ENCODE measurements at regions not wholly inside any gene's neighbourhood (a gene's known extent, or its start where the extent isn't known, plus 50 kb on each side); places are given as distances from the start of the nearest gene placed in this dataset.

- no peak for DNase-seq
- Mint-ChIP-seq H3K27me3 (no peaks in the 10 kb centered on the region), H3K4me1 (no peaks in the 10 kb centered on the region), H3K9me3 (ENCODE audit: low read depth) (peaks cover 14% of the 10 kb centered on the region), H3K4me3 (no peak overlapping the region), H3K36me3 (no peaks in the 10 kb centered on the region), H3K27ac (no peak overlapping the region)
- CTCF ChIA-PET = no interaction called here
- ATAC-seq = no peak
These were observed 628.0 kb upstream of the ADAMTS16 start for GRCh38 chr5:4511996-4512656.

GRCh38 chr5:4513381-4513780 lies 626.7 kb upstream of the ADAMTS16 start:
- Mint-ChIP-seq H3K27ac (no peak overlapping the region), H3K4me1 (no peaks in the 10 kb centered on the region), H3K36me3 (no peaks in the 10 kb centered on the region), H3K4me3 (no peak overlapping the region), H3K9me3 (ENCODE audit: low read depth) (peaks cover 14% of the 10 kb centered on the region), H3K27me3 (no peaks in the 10 kb centered on the region)
- ATAC-seq (no peak), DNase-seq (no peak)
- CTCF ChIA-PET = no interaction called here

DNA sequence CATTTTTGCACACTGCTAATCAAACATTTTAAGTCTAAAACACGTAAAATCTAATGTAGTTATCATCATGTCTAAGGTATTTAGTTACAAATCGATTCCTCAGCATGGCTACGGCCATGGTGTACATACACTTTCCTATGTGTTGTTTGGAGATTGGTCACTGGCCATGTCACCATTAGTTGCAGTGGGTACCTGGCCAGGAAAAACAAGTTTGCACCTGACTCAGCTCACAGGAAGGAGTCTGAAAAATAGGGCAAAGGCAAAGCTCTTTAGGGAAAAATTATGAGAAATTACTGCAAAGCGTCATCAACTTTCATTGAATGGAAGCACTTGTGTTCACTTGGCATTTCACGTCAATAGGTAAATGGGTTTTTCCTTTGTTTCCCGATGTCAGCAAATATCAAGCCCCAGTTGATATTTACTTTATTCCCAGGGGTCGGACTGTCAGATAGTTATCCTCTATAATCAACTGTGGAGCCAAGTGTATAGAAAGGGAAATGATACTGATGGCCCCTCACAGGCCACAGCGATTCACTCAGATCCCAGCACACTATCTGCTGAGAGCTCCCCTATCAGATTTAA lies 626.0 kb upstream of the ADAMTS16 start:
- Mint-ChIP-seq H3K4me1 (no peaks in the 10 kb centered on the region), H3K27ac (no peak overlapping the region), H3K27me3 (no peaks in the 10 kb centered on the region), H3K4me3 (no peak overlapping the region), H3K9me3 (ENCODE audit: low read depth) (peaks cover 14% of the 10 kb centered on the region), H3K36me3 (no peaks in the 10 kb centered on the region)
- CTCF ChIA-PET = no interaction called here
- no peak for ATAC-seq
- DNase-seq = no peak

DNA sequence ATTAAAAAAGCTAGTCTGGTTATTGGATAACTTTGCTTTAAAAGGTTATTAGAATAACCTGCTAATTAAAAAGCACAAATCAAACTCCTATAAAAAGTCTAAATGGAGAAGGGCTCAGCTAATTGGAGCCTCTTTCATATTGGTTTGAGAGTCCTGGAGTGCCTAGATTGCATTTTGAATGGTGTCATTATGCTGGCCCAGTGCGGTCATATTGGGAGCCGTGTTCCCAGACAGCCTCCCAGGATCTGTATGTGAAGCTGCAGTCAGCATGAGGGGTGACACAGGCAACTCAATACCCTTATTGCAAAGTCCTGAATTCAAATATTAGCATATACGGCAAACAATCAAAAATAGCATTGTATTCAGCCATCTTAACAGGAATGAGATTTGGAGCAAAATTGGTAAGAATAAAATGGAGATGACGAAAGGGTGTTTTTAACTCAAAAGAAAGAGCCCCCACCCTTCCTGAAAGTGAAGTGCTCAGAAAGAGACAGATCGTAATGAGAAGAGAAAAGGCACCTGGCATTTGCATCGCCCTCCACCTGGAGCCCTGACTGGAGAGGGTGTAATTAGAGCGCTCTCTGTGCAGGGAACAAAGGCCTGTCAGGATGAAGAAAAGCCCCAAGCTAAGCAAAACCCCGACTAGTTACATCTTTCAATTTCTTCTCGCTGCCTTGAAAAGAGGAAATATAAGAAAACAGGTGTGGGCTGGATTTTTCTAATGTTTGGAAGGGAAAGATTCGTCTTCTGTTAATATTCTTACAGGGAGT lies 621.0 kb upstream of the ADAMTS16 start:
- no peaks in the 10 kb centered on the region for H3K36me3 Mint-ChIP-seq
- CTCF ChIA-PET = no interaction called here
- H3K4me1 Mint-ChIP-seq = no peaks in the 10 kb centered on the region

GRCh38 chr5:4520559-4520958 lies 619.6 kb upstream of the ADAMTS16 start:
- CTCF ChIA-PET = no interaction called here
- Mint-ChIP-seq H3K27ac (no peak overlapping the region), H3K36me3 (no peaks in the 10 kb centered on the region)

More for the DNA sequence above, 621.0 kb upstream of the ADAMTS16 start:
- Mint-ChIP-seq H3K27ac (no peak overlapping the region), H3K9me3 (ENCODE audit: low read depth) (peaks cover 10% of the 10 kb centered on the region), H3K27me3 (no peaks in the 10 kb centered on the region), H3K4me3 (no peak overlapping the region)
- DNase-seq (no peak), ATAC-seq (no peak)

DNA sequence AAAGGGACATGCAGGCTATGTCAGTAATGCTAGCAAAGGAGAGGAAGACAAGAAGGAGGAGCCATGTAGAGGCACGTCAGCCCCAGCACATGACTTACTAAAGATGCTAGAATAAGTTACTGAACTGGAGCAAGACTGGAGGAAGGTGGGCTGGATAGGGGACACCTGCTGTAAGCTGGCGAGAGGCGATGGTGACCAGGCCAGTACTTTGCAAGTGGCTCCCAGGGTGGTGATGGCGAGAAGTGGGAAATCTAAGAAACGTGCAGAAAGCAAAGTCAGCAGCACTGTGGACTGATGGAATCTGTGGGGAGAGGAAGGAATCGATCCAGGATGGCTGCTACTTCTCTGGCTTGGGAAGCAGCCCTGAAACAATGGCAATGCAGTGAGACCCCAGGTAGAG lies 617.1 kb upstream of the ADAMTS16 start:
- Mint-ChIP-seq H3K27me3 (no peaks in the 10 kb centered on the region), H3K4me1 (no peaks in the 10 kb centered on the region), H3K4me3 (no peak overlapping the region), H3K9me3 (ENCODE audit: low read depth) (peaks cover 11% of the 10 kb centered on the region), H3K36me3 (no peaks in the 10 kb centered on the region), H3K27ac (no peak overlapping the region)
- CTCF ChIA-PET = no interaction called here
- DNase-seq (no peak), ATAC-seq (no peak)

More at GRCh38 chr5:4520559-4520958, 619.6 kb upstream of the ADAMTS16 start:
- Mint-ChIP-seq H3K27me3 (no peaks in the 10 kb centered on the region), H3K4me1 (no peaks in the 10 kb centered on the region), H3K9me3 (ENCODE audit: low read depth) (peaks cover 11% of the 10 kb centered on the region), H3K4me3 (no peak overlapping the region)
- ATAC-seq (no peak), DNase-seq (no peak)

DNA sequence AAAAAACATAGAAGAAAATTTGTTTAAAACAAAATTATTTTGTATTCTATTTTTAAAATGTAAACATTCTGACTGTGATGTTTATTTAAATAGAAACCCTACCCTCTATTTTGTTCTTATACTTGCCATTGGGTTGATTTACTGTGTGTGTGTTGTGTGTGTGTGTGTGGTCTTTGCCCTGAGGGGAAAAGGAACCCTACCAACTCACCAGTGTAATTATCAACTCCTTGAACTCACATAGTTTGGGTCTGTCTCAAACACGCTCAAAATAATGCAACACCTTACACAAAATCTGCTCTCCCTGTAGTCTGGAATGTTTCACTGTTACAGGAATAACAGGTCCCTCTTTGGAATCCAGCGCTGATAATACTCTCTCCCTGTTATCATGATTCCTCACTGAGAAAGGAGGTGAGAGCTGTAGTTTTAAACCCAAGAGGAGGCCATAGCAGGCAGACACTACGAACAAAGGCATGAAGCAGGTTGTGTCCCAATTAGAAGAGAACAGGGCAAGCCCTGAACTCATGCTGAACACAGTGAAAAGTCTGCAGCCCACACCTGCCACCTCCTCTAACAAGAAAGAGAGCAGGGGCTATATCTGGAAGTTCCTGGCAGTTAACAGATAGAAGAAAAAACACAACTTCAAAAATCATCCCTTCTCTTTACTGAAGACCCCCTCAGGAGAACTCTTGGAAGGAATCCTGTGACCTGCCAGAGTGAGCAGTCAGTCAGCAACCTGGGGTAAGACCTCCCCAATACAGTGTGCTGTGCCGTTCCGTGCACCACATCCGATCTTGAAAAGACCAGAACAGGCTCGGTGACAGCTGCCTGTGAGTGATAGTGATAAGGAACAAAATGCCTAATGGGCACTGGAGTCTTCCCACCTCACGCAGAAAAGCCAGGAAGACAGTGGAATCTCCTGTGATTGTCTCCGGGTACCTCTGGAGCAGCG lies 608.1 kb upstream of the ADAMTS16 start:
- peaks cover 3% of the 10 kb centered on the region for H3K9me3 Mint-ChIP-seq (ENCODE audit: low read depth)

DNA sequence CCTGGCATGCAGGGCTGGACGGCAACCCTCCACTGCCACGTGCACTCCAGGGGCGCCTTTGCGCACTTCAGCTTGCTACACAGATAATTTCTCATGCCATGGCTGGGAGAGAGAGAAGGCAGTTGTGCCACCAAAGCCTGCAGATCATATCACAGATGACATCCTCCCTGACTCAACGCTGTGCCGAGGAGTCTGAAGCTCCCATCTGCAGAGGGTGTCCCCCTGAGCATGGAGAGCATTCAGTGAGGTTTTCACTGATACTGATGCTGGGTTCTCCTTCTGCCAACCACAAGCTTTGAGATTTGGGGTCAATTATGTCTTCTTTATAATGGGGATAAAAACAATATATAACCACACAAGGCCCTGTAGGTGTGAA lies 607.4 kb upstream of the ADAMTS16 start:
- no peak overlapping the region for H3K27ac Mint-ChIP-seq
- no peaks in the 10 kb centered on the region for H3K36me3 Mint-ChIP-seq
- no peaks in the 10 kb centered on the region for H3K4me1 Mint-ChIP-seq
- CTCF ChIA-PET = no interaction called here
- ATAC-seq = no peak
- peaks cover 3% of the 10 kb centered on the region for H3K9me3 Mint-ChIP-seq (ENCODE audit: low read depth)
- DNase-seq = no peak
- H3K27me3 Mint-ChIP-seq = no peaks in the 10 kb centered on the region
- no peak overlapping the region for H3K4me3 Mint-ChIP-seq

More for the DNA sequence above, 608.1 kb upstream of the ADAMTS16 start:
- DNase-seq (no peak), ATAC-seq (no peak)
- H3K36me3 Mint-ChIP-seq = no peaks in the 10 kb centered on the region
- no peaks in the 10 kb centered on the region for H3K27me3 Mint-ChIP-seq
- H3K4me3 Mint-ChIP-seq = no peak overlapping the region
- no peaks in the 10 kb centered on the region for H3K4me1 Mint-ChIP-seq
- CTCF ChIA-PET = no interaction called here
- no peak overlapping the region for H3K27ac Mint-ChIP-seq

- no peak for ATAC-seq
- no peak for DNase-seq
- Mint-ChIP-seq H3K36me3 (no peaks in the 10 kb centered on the region), H3K4me3 (no peak overlapping the region), H3K9me3 (ENCODE audit: low read depth) (peaks cover 5% of the 10 kb centered on the region), H3K27ac (no peak overlapping the region), H3K27me3 (no peaks in the 10 kb centered on the region), H3K4me1 (no peaks in the 10 kb centered on the region)
- CTCF ChIA-PET = no interaction called here
These were observed 606.5 kb upstream of the ADAMTS16 start for GRCh38 chr5:4533457-4534105.

- H3K9me3 Mint-ChIP-seq (ENCODE audit: low read depth) = peaks cover 9% of the 10 kb centered on the region
- no peak overlapping the region for H3K27ac Mint-ChIP-seq
- DNase-seq (no peak), ATAC-seq (no peak)
- H3K36me3 Mint-ChIP-seq = no peaks in the 10 kb centered on the region
- no peaks in the 10 kb centered on the region for H3K27me3 Mint-ChIP-seq
- H3K4me1 Mint-ChIP-seq = no peaks in the 10 kb centered on the region
- H3K4me3 Mint-ChIP-seq = no peak overlapping the region
- CTCF ChIA-PET = no interaction called here
These were observed 602.6 kb upstream of the ADAMTS16 start for GRCh38 chr5:4537489-4537888.

DNA sequence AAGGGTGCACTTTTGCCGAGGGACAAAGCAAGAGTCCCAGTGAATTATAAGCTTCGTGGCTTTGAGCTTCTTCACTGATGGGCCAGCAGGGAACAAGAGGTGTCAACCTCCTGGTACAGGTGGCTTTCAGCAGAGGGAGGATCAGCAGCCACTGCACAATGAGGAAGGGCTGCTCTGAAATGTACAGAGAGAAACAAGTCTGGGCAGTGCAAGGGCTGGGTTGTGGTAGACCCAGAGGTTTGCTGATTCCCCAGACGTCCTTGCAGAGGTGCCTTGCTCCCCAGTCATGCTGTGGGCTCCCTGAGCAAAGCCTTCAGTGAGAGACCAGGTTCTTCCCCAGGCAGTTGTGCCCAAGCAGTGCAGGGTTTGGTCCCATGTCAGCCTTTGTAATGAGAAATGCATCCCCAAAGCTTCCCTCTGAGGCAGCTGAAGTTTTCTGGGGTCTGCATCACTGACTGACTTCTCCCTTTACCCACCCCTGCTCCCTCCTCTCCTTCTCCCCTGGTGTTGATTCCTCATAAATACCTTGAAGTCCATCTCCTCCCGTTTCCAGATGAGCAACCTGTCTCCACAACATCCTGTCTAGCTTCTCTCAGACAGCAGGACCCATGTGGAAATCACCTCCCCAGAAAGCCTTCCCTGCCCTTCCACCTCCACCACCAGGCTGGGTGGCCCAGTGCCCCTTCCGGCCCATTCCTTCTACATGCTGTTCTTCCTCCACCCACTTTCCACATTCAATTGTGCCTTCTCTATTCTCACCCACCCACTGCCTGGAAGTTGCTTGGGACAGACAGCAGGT lies 599.6 kb upstream of the ADAMTS16 start:
- no peak overlapping the region for H3K27ac Mint-ChIP-seq
- H3K9me3 Mint-ChIP-seq (ENCODE audit: low read depth) = peaks cover 9% of the 10 kb centered on the region
- no peaks in the 10 kb centered on the region for H3K36me3 Mint-ChIP-seq
- ATAC-seq (no peak), DNase-seq (no peak)
- H3K4me1 Mint-ChIP-seq = no peaks in the 10 kb centered on the region
- CTCF ChIA-PET = no interaction called here
- H3K4me3 Mint-ChIP-seq = no peak overlapping the region
- H3K27me3 Mint-ChIP-seq = no peaks in the 10 kb centered on the region

DNA sequence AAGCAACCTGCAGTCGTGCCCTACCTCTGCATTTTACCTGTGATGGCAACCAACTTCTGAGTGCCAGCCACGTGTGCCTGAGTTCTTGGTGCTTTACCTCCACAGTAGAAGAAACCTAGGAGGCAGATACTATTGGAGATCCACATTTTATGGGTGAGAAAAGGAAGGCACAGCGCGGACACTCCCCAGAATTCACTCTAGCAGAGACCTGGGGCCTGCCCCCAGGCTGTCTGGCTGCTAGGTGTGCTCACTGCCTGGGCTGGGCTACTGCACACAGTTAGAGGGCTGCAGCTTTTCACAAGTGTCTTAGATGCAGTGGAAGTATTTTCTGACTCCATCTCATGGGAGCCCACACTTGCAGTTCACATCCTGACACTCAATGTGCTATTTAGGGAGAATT lies 598.8 kb upstream of the ADAMTS16 start:
- H3K4me3 Mint-ChIP-seq = no peak overlapping the region
- CTCF ChIA-PET = no interaction called here
- H3K36me3 Mint-ChIP-seq = no peaks in the 10 kb centered on the region
- ATAC-seq (no peak), DNase-seq (no peak)
- H3K4me1 Mint-ChIP-seq = no peaks in the 10 kb centered on the region
- no peak overlapping the region for H3K27ac Mint-ChIP-seq
- no peaks in the 10 kb centered on the region for H3K27me3 Mint-ChIP-seq
- H3K9me3 Mint-ChIP-seq (ENCODE audit: low read depth) = peaks cover 9% of the 10 kb centered on the region

All from activated CD8-positive, alpha-beta memory T cell treated with anti-CD3 and anti-CD28 coated beads, Interleukin-2, amount 10 ng/mL, durations not matched to agents 7 days and 5 days (primary cell).